ENCODE measurements at regions not wholly inside any gene's neighbourhood (a gene's known extent, or its start where the extent isn't known, plus 50 kb on each side); places are given as distances from the start of the nearest gene placed in this dataset.

- Histone ChIP-seq H3K27ac (ENCODE audit: insufficient read length, low read depth, low read length) (no peak overlapping the region), H2AFZ (ENCODE audit: low read length) (no peak overlapping the region), H3K4me1 (ENCODE audit: insufficient read depth, low read length) (no peaks in the 10 kb centered on the region), H3K27me3 (ENCODE audit: insufficient read depth, low read length) (no peaks in the 10 kb centered on the region), H3K14ac (ENCODE audit: insufficient read depth, low read length) (no peak overlapping the region), H2BK15ac (ENCODE audit: low read depth, low read length) (no peak overlapping the region), H2BK12ac (ENCODE audit: insufficient read length, low read depth, low read length) (no peak overlapping the region), H2AK5ac (ENCODE audit: insufficient read length, low read length) (no peak overlapping the region), H3K9me3 (ENCODE audit: control insufficient read depth, low read depth, low read length) (no peaks in the 10 kb centered on the region), H4K91ac (ENCODE audit: insufficient read length, low read depth, low read length) (no peak overlapping the region), H3K79me1 (ENCODE audit: insufficient read depth, low read depth, low read length, poor library complexity, severe bottlenecking) (no peaks in the 10 kb centered on the region), H3K79me2 (ENCODE audit: insufficient read depth, low read length) (no peaks in the 10 kb centered on the region), H4K5ac (ENCODE audit: insufficient read length, low read depth, low read length) (no peak overlapping the region), H3K23ac (ENCODE audit: insufficient read length, low read depth, low read length) (no peak overlapping the region), H2BK120ac (ENCODE audit: low read depth, low read length, poor library complexity, severe bottlenecking) (no peak overlapping the region), H2BK5ac (ENCODE audit: insufficient read length, low read length) (no peak overlapping the region), H3T11ph (ENCODE audit: low read length) (no peak overlapping the region), H3K18ac (ENCODE audit: insufficient read length, low read depth, low read length) (no peak overlapping the region), H2BK20ac (ENCODE audit: low read depth, low read length, poor library complexity, severe bottlenecking) (no peak overlapping the region), H3K4ac (ENCODE audit: low read depth, low read length) (no peak overlapping the region), H4K20me1 (ENCODE audit: control insufficient read depth, insufficient read depth, insufficient read length) (no peaks in the 10 kb centered on the region), H3K23me2 (ENCODE audit: insufficient read length, low read depth, low read length, poor library complexity, severe bottlenecking) (no peaks in the 10 kb centered on the region), H3K9ac (ENCODE audit: extremely low read depth, insufficient read length, low read length) (no peak overlapping the region), H3K56ac (ENCODE audit: insufficient read length, low read depth, low read length) (no peak overlapping the region), H4K8ac (replicated peaks; ENCODE audit: insufficient read length, low read depth, low read length) (no peak overlapping the region), H3K4me2 (ENCODE audit: insufficient read depth, insufficient read length, low read length) (no peak overlapping the region)
- peaks cover 0 to 10% of the 10 kb centered on the region in 2 experiments; a peak in 2 of 4 replicates for H3K4me1 Mint-ChIP-seq
- no peak for TF ChIP-seq CTCF (conservative IDR thresholded peaks at IDR 0.05)
- no peaks in the 10 kb centered on the region for H3K9me3 Mint-ChIP-seq
- WGBS (ENCODE audit: extremely low coverage, insufficient read length, low lambda C conversion rate): no CpG with 5 or more reads among the region's 5 CpGs
- no peak overlapping the region for H3K4me3 Mint-ChIP-seq
- DNase-seq: no peak
- no peaks in the 10 kb centered on the region for H3K27me3 Mint-ChIP-seq (ENCODE audit: low read depth)
- 0 out of 7 replicates have a peak, but pooled peaks cover 0 to 1% (median 0%) of the 10 kb centered on the region in 3 experiments for H3K36me3 Mint-ChIP-seq (ENCODE audit: insufficient read depth in 1 of 3, low read depth in 3 of 3)
- H3K27ac Mint-ChIP-seq: no peak overlapping the region
Observed at GRCh38 chr6:11636121-11636520, 98.6 kb downstream of the TMEM170B start.
